ENCODE measurements at regions not wholly inside any gene's neighbourhood (a gene's known extent, or its start where the extent isn't known, plus 50 kb on each side); places are given as distances from the start of the nearest gene placed in this dataset.

- no peak for DNase-seq
- Histone ChIP-seq H3K4me3 (no peak overlapping the region), H3K4me1 (peaks cover 0 to 12% (median 0%) of the 10 kb centered on the region in 6 donors), H3K36me3 (peaks cover 0 to 100% (median 74%) of the 10 kb centered on the region in 6 donors), H3K9me3 (no peaks in the 10 kb centered on the region), H3K27me3 (replicated peaks in 1 of 7) (no peaks in the 10 kb centered on the region), H3K27ac (no peak overlapping the region)
- intact Hi-C loops (cut with DNase I; ENCODE audit: low total_unique reads): no loop called here
- WGBS, 5 donors: 93 to 98% (median 96%) methylated on average over 3 of the region's 3 CpGs
- no peak for TF ChIP-seq CTCF (IDR thresholded peaks at IDR 0.05 in 8 of 11, conservative IDR thresholded peaks at IDR 0.05 in 3 of 11)
- TF ChIP-seq POLR2A (IDR thresholded peaks at IDR 0.05): no peak
- no peak for TF ChIP-seq POLR2AphosphoS5 (IDR thresholded peaks at IDR 0.05)
Observed at GRCh38 chr14:71728386-71728785, 203.8 kb upstream of the RGS6 start.

GRCh38 chr14:71729596-71729995, 202.6 kb upstream of the RGS6 start:
- no peak for TF ChIP-seq POLR2AphosphoS5 (IDR thresholded peaks at IDR 0.05)
- no peak for TF ChIP-seq CTCF (IDR thresholded peaks at IDR 0.05 in 8 of 11, conservative IDR thresholded peaks at IDR 0.05 in 3 of 11)
- no peak for TF ChIP-seq POLR2A (IDR thresholded peaks at IDR 0.05)
- Histone ChIP-seq H3K9me3 (no peaks in the 10 kb centered on the region), H3K27ac (no peak overlapping the region), H3K27me3 (replicated peaks in 1 of 7) (no peaks in the 10 kb centered on the region), H3K4me1 (peaks cover 0 to 12% (median 0%) of the 10 kb centered on the region in 6 donors), H3K4me3 (no peak overlapping the region), H3K36me3 (peaks cover 0 to 100% (median 75%) of the 10 kb centered on the region in 6 donors)
- intact Hi-C loops (cut with DNase I; ENCODE audit: low total_unique reads): no loop called here
- 87 to 94% (median 88%) methylated on average over 3 of the region's 3 CpGs for WGBS, 5 donors
- no peak for DNase-seq

GRCh38 chr14:71730471-71730870, 201.8 kb upstream of the RGS6 start:
- peaks cover 0 to 100% (median 75%) of the 10 kb centered on the region in 6 donors for H3K36me3 ChIP-seq
- H3K27me3 ChIP-seq (replicated peaks in 1 of 7): no peaks in the 10 kb centered on the region
- no peak for DNase-seq
- H3K4me3 ChIP-seq: no peak overlapping the region
- no peak overlapping the region for H3K27ac ChIP-seq
- WGBS, 5 donors: 73 to 96% (median 92%) methylated on average over 1 of the region's 1 CpG
- no peak for TF ChIP-seq POLR2A (IDR thresholded peaks at IDR 0.05)
- no peak for TF ChIP-seq CTCF (IDR thresholded peaks at IDR 0.05 in 8 of 11, conservative IDR thresholded peaks at IDR 0.05 in 3 of 11)
- no peak for TF ChIP-seq POLR2AphosphoS5 (IDR thresholded peaks at IDR 0.05)
- intact Hi-C loops (cut with DNase I; ENCODE audit: low total_unique reads): no loop called here
- peaks cover 0 to 12% (median 0%) of the 10 kb centered on the region in 6 donors for H3K4me1 ChIP-seq
- H3K9me3 ChIP-seq: no peaks in the 10 kb centered on the region

DNA sequence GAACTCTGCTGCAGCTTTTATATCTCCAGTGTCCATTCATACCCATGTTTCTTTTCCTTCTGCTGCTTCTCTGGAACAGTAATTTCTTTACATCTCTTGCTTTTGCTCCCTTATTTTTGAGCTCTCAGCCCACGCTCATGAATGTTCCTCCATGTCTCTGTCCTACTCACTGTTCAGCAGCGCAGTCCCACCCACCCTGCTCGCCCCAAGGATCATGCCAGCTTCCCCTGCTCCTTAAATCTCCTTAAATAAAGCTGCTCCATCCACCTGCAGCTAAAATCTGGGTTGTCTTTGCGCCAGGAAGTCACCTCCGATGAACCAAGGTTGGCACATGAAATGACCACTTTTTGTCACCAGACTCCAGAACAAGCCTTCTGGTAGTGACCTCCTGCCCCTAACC, 201.1 kb upstream of the RGS6 start:
- no peak overlapping the region for H3K27ac ChIP-seq
- intact Hi-C loops (cut with DNase I; ENCODE audit: low total_unique reads): no loop called here
- no peak for DNase-seq
- H3K4me3 ChIP-seq: no peak overlapping the region
- TF ChIP-seq POLR2AphosphoS5 (IDR thresholded peaks at IDR 0.05): no peak
- TF ChIP-seq CTCF (IDR thresholded peaks at IDR 0.05 in 8 of 11, conservative IDR thresholded peaks at IDR 0.05 in 3 of 11): no peak
- no peak for TF ChIP-seq POLR2A (IDR thresholded peaks at IDR 0.05)
- WGBS, 5 donors: 94 to 97% (median 96%) methylated on average over 5 of the region's 5 CpGs
- H3K36me3 ChIP-seq: peaks cover 0 to 100% (median 77%) of the 10 kb centered on the region in 6 donors
- H3K9me3 ChIP-seq: no peaks in the 10 kb centered on the region
- H3K27me3 ChIP-seq (replicated peaks in 1 of 7): no peaks in the 10 kb centered on the region
- H3K4me1 ChIP-seq: peaks cover 0 to 6% (median 0%) of the 10 kb centered on the region in 6 donors
